NCI-H226 (cell line): ENCODE measurements at regions not wholly inside any gene's neighbourhood (a gene's known extent, or its start where the extent isn't known, plus 50 kb on each side); places are given as distances from the start of the nearest gene placed in this dataset.
"Not testable (repeated sequence)": the region's sequence is repeated elsewhere in the genome, so short reads cannot be mapped to it uniquely, and the experiment has no call there.

ENCODE experiments used
- DNase-seq: peaks from one replicate; pipeline ENCODE4 v3.0.0-alpha.2; 2015

DNA sequence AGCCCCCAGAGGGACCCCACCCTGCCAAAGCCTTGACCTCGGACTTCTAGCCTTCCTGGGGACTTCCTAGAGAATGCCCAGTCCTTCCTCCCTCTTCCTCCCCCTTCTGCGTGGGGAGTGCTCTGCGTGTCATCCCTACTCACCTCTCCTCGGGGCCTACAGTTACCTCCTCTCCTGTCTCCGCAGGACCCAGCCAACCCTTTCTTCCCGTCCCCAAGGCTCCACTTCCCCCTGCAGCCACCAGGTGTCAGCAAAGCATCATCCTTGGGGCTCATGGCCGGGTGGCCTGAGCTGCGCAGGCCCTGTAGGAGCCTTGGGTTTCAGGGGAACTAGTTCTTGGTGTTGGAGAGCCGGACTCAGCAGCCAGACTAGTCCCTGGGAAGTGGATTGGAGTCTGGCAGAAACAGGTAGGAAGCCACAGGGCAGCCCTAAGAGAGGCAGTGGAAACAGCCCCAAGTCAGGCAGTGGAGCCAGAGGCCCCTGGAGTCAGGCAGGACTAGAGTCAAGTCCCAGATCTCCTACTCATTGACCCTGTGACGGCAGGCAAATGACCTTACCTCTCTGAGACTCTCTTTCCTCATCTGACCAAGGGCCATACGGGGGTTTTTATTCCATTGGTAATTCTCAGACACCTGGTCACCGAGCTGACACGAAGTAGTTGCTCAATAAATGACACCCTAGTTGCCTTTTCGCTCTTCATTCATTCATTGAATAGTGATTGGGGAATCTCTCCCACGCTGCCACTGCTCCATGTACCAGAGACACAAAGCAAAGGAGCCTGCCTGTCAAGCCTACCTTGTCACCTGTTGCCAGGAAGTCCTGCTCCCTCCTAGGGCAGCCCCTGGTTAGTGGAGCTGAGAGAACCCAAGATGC is 101.8 kb upstream of the GRK3 start:
- DNase-seq = peak; percentile 20

GRCh38 chr22:25463347-25463628 is 101.2 kb upstream of the GRK3 start:
- DNase-seq = not testable (repeated sequence)

DNA sequence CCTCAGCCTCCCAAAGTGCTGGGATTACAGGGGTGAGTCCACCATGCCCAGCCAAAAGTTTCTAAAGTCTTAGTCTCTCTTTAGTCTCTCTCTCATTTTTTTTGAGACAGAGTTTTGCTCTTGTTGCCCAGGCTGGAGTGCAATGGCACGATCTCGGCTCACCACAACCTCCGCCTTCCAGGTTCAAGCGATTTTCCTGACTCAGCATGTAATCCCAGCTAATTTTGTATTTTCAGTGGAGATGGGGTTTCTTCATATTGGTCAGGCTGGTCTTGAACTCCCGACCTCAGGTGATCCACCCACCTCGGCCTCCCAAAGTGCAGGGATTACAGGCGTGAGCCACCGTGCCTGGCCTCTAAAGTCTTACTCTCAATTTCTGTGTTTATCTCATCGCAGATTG is 100.1 kb upstream of the GRK3 start:
- not testable (repeated sequence) for DNase-seq

GRCh38 chr22:25465949-25466348 is 98.5 kb upstream of the GRK3 start:
- no peak for DNase-seq

GRCh38 chr22:25472382-25472781 is 92.1 kb upstream of the GRK3 start:
- no peak for DNase-seq

GRCh38 chr22:25475257-25476022 is 89.0 kb upstream of the GRK3 start:
- DNase-seq = no peak

- DNase-seq = no peak
Measured at GRCh38 chr22:25477358-25477757, 87.1 kb upstream of the GRK3 start.

DNA sequence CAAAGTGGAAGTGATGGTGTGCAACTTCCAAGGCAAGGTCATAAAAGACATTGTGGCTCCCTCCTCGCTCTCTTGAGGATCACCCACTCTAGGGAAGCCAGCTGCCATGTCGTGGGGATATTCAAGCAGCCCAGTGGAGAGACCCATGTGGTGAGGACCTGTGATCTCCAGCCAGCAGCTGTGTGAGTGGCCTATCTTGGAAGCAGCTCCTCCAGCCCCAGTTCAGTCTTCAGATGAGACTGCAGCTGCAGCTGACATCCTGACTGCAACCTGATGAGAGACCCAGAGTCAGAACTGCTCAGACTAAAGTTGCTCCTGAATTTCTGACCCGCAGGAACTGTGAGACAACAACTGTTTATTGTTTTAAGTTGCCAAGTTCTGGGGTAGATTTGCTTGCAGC is 86.4 kb upstream of the GRK3 start:
- DNase-seq = no peak

DNA sequence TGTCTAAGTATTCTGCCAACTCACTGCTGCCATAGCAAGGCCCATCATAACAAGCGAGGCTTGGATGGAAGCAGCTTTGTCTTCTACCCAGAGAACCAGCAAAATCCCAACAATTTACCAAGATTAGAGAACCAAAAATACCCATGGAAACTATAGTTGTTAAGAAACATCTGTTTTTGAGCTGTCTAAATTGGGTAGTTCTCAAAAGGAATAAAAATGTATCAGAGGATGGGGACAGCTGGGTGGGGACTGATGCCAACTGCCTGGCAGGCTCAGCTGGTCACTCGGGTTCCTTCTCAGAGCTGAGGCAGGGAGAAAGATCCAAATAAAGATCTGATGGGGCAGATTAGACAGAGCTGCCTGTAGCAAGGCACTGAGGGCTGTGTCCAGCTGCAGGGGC is 85.9 kb upstream of the GRK3 start:
- DNase-seq = no peak

- not testable (repeated sequence) for DNase-seq
Measured at GRCh38 chr22:25480868-25481267, 83.6 kb upstream of the GRK3 start.

DNA sequence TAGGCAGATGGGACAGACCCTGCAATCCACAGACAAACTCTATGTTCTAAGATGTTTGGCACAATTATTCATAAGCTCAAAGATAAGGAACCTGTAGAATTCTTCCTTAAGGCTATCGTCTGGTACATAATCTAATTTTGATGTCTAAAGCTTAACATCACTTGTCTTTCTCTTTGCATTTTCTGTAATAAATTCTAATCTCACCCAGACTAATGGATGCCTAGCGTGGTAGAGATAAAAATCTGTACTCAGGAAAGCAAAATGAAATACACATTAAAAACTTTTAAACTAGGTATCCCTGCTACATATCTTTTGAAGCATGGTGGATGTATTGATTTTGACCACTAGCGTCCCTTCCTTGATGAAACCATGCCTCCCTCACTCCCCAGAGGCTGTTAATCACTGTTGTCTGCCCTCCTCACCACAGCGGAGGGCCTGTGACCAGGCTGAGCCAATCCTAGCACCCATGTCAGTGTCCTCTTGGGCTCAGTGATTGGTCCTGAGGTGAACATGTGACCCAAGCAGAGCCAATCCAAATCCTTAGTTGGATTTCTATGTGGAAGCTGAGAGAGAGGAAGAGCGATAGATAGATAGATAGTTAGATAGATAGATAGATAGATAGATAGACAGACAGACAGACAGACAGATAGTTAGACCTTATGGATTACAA is 82.2 kb upstream of the GRK3 start:
- DNase-seq = no peak

GRCh38 chr22:25482868-25483639 is 81.4 kb upstream of the GRK3 start:
- DNase-seq = no peak

DNA sequence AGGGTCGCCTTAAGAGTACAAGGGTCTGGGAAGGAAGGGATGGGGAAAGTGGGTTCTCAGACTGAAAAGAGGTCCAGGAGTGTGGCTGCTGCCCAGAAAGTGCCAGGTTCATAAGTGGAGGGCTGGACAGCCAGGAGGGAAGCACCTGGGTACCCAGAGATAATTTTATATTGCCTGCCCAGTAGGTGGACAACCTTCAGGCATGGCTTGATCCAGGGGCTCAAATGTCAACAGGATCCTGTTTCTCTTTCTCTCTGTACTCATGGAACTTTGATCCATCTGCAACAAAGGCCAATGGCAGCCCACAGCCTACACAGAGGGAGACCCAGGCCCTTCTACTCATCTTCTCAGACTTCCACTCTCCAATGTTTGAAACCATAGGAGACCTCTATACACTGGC is 80.5 kb upstream of the GRK3 start:
- no peak for DNase-seq

DNA sequence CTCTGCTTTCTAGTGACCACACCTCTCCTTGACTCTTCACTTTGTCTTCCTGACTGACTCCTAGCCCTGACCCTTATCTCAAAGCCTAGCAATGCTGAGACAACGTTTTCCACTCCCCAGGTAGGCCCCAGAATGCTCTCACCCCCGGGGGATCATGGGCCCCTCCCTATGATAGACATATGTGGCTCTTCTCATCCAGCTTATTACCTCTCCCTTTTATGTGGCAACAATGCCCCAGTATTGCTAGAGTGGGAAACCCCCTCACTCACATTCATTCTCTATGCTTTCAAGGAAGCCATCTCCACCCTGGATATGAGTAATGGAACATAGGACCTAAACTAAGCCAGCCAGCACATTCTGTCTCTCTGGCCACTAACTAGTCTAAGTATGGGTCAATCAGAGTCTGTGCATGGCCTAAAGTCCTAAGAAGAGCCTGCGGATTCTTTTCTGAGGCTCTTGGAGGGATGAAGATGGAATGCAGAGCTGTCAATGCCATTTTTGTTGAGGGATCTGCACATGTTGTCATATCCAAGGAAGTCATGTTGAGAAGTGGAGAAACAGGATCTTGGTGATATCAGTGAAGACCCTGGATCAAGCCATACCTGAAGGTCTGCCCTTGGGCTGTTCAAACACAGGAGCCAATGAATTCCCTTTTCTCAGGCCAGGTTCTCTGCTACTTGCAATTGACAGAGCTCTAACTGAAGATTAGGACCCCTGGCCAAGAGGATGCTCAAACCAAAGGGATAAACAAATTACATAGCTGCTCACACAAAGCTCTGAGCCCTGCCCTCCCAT is 79.8 kb upstream of the GRK3 start:
- no peak for DNase-seq

- DNase-seq = no peak
Measured at GRCh38 chr22:25485626-25486545, 78.6 kb upstream of the GRK3 start.

- DNase-seq = no peak
Measured at GRCh38 chr22:25487508-25487907, 77.0 kb upstream of the GRK3 start.

DNA sequence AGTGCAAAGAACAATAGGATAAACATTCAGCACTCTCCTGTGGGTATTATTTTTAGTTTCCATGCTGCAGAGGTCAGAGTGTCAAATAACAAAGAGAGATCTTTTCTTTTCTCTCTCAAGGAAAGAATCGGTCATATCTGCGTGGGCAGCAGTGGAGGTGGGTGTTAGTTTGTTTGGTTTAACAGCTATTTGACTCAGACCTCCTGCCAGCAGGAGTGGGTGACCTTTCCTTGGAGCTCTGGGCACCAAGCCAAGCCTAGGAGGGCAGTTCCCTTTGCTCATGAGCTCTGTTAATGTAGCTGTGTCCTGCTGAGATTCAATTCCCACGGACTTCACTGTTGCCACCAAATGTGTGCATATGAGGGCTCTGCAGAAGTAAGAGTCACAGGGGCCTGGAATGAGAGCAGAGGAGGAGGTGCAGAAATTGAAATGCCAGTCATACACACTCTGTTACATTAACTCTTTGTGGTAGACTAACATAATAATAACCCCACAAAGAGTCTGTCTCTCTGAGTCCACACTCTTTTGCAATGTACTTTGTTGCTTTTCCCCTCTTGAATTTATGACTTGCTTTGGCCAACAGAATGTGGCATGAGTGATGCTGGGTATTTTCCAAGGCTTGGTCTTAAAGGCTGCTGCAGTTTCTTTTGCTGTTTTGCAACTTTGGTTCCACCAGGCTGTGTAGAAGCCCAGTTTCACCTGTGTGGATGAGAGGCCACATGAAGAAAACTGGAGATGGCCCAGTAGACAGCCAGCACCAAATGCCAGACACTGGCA is 76.0 kb upstream of the GRK3 start:
- DNase-seq = peak; percentile 57

- no peak for DNase-seq
Measured at GRCh38 chr22:25489947-25490346, 74.5 kb upstream of the GRK3 start.

- no peak for DNase-seq
Measured at GRCh38 chr22:25490896-25491295, 73.6 kb upstream of the GRK3 start.

- no peak for DNase-seq
Measured at GRCh38 chr22:25492162-25492561, 72.3 kb upstream of the GRK3 start.
